Peyer's patch (tissue), 4 donors: ENCODE measurements at regions not wholly inside any gene's neighbourhood (a gene's known extent, or its start where the extent isn't known, plus 50 kb on each side); places are given as distances from the start of the nearest gene placed in this dataset.
"Not testable (repeated sequence)": the region's sequence is repeated elsewhere in the genome, so short reads cannot be mapped to it uniquely, and the experiment has no call there.

Source experiments
- DNase-seq, 3 donors: peaks; one replicate each; pipeline ENCODE4 v3.0.0-alpha.2; 2017 to 2019
- H3K27ac ChIP-seq, 4 donors: fragments of 200-600 bp; sonication (generic); one replicate each; pipeline ENCODE4 v1.5.1; 2016 to 2019
- H3K27me3 ChIP-seq, 2 donors: fragments of 200-600 bp; sonication (generic); one replicate each; pipeline ENCODE4 v1.5.1; 2019
- H3K36me3 ChIP-seq, 3 donors: fragments of 200-600 bp; sonication (generic); one replicate each; pipeline ENCODE4 v1.5.1; 2016 to 2019
- H3K4me1 ChIP-seq, 4 donors: fragments of 200-600 bp; sonication (generic); one replicate each; pipeline ENCODE4 v1.5.1; 2016 to 2019
- H3K4me3 ChIP-seq, 4 donors: fragments of 200-600 bp; sonication (generic); 1 replicate in 3 of 4; 2 replicates in 1 of 4; pipeline ENCODE4 v1.5.1; 2016 to 2019; ENCODE audit warnings: mild to moderate bottlenecking in 1 of 4
- H3K9me3 ChIP-seq, 4 donors: fragments of 200-600 bp; sonication (generic); one replicate each; pipeline ENCODE4 v1.5.1; 2016 to 2019; ENCODE audit warnings: mild to moderate bottlenecking in 1 of 4
- CTCF ChIP-seq, 6 experiments: fragments of 450-650 bp in 4 of 6; fragments of 200-600 bp in 2 of 6; sonication (generic) in 1 of 6; IDR thresholded peaks; one replicate each; pipeline ENCODE4 v1.5.1; 2017 to 2019; ENCODE audit warnings: antibody characterized with exemption in 6 of 6, mild to moderate bottlenecking in 3 of 6, moderate library complexity in 1 of 6
- POLR2A ChIP-seq, 2 donors: fragments of 450-650 bp; IDR thresholded peaks; one replicate each; pipeline ENCODE4 v1.5.1; 2017; ENCODE audit warnings: antibody characterized with exemption in 2 of 2, mild to moderate bottlenecking in 2 of 2, moderate library complexity in 2 of 2

GRCh38 chr3:145490088-145491048 is 670.6 kb downstream of the PLOD2 start:
- no peak for DNase-seq
- no peak for TF ChIP-seq POLR2A (IDR thresholded peaks at IDR 0.05)
- TF ChIP-seq CTCF (IDR thresholded peaks at IDR 0.05): no peak
- Histone ChIP-seq H3K4me3 (no peak overlapping the region), H3K4me1 (no peaks in the 10 kb centered on the region), H3K27ac (no peak overlapping the region), H3K27me3 (no peaks in the 10 kb centered on the region), H3K36me3 (no peaks in the 10 kb centered on the region), H3K9me3 (no peaks in the 10 kb centered on the region)

GRCh38 chr3:145492456-145492855 is 668.5 kb downstream of the PLOD2 start:
- TF ChIP-seq POLR2A (IDR thresholded peaks at IDR 0.05) (no peak), CTCF (IDR thresholded peaks at IDR 0.05) (no peak)
- Histone ChIP-seq H3K27ac (no peak overlapping the region), H3K27me3 (no peaks in the 10 kb centered on the region), H3K4me3 (no peak overlapping the region), H3K4me1 (no peaks in the 10 kb centered on the region), H3K9me3 (no peaks in the 10 kb centered on the region), H3K36me3 (no peaks in the 10 kb centered on the region)
- DNase-seq: no peak

- H3K4me1 ChIP-seq, H3K4me3 ChIP-seq, H3K27me3 ChIP-seq, H3K27ac ChIP-seq, DNase-seq, H3K36me3 ChIP-seq, H3K9me3 ChIP-seq: not testable (repeated sequence)
These were observed 643.6 kb downstream of the PLOD2 start for GRCh38 chr3:145517416-145517815.

- Histone ChIP-seq H3K36me3 (no peaks in the 10 kb centered on the region), H3K27ac (no peak overlapping the region), H3K4me1 (no peaks in the 10 kb centered on the region), H3K4me3 (no peak overlapping the region), H3K27me3 (no peaks in the 10 kb centered on the region), H3K9me3 (no peaks in the 10 kb centered on the region)
- no peak for DNase-seq
- TF ChIP-seq CTCF (IDR thresholded peaks at IDR 0.05) (no peak), POLR2A (IDR thresholded peaks at IDR 0.05) (no peak)
These were observed 642.3 kb downstream of the PLOD2 start for GRCh38 chr3:145518639-145519038.

GRCh38 chr3:145519398-145520047 is 641.5 kb downstream of the PLOD2 start:
- no peak overlapping the region for H3K27ac ChIP-seq
- TF ChIP-seq POLR2A (IDR thresholded peaks at IDR 0.05): no peak
- TF ChIP-seq CTCF (IDR thresholded peaks at IDR 0.05): no peak
- no peaks in the 10 kb centered on the region for H3K36me3 ChIP-seq
- DNase-seq: no peak
- no peaks in the 10 kb centered on the region for H3K4me1 ChIP-seq
- no peak overlapping the region for H3K4me3 ChIP-seq
- H3K27me3 ChIP-seq: no peaks in the 10 kb centered on the region
- no peaks in the 10 kb centered on the region for H3K9me3 ChIP-seq

GRCh38 chr3:145522179-145522578 is 638.8 kb downstream of the PLOD2 start:
- Histone ChIP-seq H3K4me3 (no peak overlapping the region), H3K36me3 (no peaks in the 10 kb centered on the region), H3K4me1 (no peaks in the 10 kb centered on the region), H3K27ac (no peak overlapping the region), H3K27me3 (no peaks in the 10 kb centered on the region), H3K9me3 (no peaks in the 10 kb centered on the region)
- no peak for DNase-seq
- TF ChIP-seq POLR2A (IDR thresholded peaks at IDR 0.05) (no peak), CTCF (IDR thresholded peaks at IDR 0.05) (no peak)
